H1 (cell line): ENCODE measurements at regions not wholly inside any gene's neighbourhood (a gene's known extent, or its start where the extent isn't known, plus 50 kb on each side); places are given as distances from the start of the nearest gene placed in this dataset.

Experiments used
- ASH2L ChIP-seq: fragments of 200-600, 300-600 bp; sonication (generic); IDR thresholded peaks from one replicate; pipeline ENCODE4 v1.7.1; 2017; ENCODE audit warnings: low read length
- CTCF ChIP-seq, 3 experiments: IDR thresholded peaks; 1 replicate in 2 of 3; 2 replicates in 1 of 3; pipeline versions ENCODE4 v1.5.1 to v1.6.1; 2011; ENCODE audit warnings: low read length in 3 of 3, mild to moderate bottlenecking in 3 of 3, inconsistent platforms in 2 of 3, low read depth in 1 of 3, moderate library complexity in 1 of 3; ENCODE audit not compliant: insufficient read depth in 1 of 3; ENCODE audit errors: control extremely low read depth in 1 of 3
- EGR1 ChIP-seq: IDR thresholded peaks from 2 replicates; pipeline ENCODE4 v1.6.1; 2011; ENCODE audit warnings: low read depth, low read length, borderline replicate concordance
- EP300 ChIP-seq, 2 experiments: IDR thresholded peaks; 1 replicate in 1 of 2; 2 replicates in 1 of 2; pipeline ENCODE4 v1.6.1; 2011 to 2012; ENCODE audit warnings: low read depth in 2 of 2, low read length in 2 of 2, mild to moderate bottlenecking in 2 of 2, borderline replicate concordance in 1 of 2, inconsistent platforms in 1 of 2, moderate library complexity in 1 of 2
- GTF2F1 ChIP-seq: IDR thresholded peaks from 2 replicates; pipeline ENCODE4 v1.6.1; 2012; ENCODE audit warnings: low read depth, low read length, improper control_type of control experiment, borderline replicate concordance
- MAFK ChIP-seq: IDR thresholded peaks from 2 replicates; pipeline ENCODE4 v1.6.1; 2012; ENCODE audit warnings: low read depth, mild to moderate bottlenecking, improper control_type of control experiment, low read length
- MAX ChIP-seq: IDR thresholded peaks from 2 replicates; pipeline ENCODE4 v1.6.1; 2012; ENCODE audit warnings: inconsistent platforms
- POLR2A ChIP-seq, 2 experiments: IDR thresholded peaks; 1 replicate in 1 of 2; 2 replicates in 1 of 2; pipeline ENCODE4 v1.6.1; 2011; ENCODE audit warnings: low read depth in 2 of 2, low read length in 2 of 2, mild to moderate bottlenecking in 2 of 2; ENCODE audit errors: control extremely low read depth in 1 of 2
- POLR2AphosphoS5 ChIP-seq: IDR thresholded peaks from 2 replicates; pipeline ENCODE4 v1.6.1; 2011; ENCODE audit warnings: low read depth, low read length
- SUZ12 ChIP-seq: fragments of 200-600 bp; sonication (generic); IDR thresholded peaks from 2 replicates; pipeline ENCODE4 v1.6.1; 2012; ENCODE audit warnings: mild to moderate bottlenecking, inconsistent platforms, low read length, moderate library complexity, mixed read lengths
- TAF1 ChIP-seq: IDR thresholded peaks from 2 replicates; pipeline ENCODE4 v1.6.1; 2011; ENCODE audit warnings: mild to moderate bottlenecking, low read depth, low read length
- TEAD4 ChIP-seq: IDR thresholded peaks from 2 replicates; pipeline ENCODE4 v1.6.1; 2012; ENCODE audit warnings: low read depth, low read length, inconsistent platforms, mixed read lengths

DNA sequence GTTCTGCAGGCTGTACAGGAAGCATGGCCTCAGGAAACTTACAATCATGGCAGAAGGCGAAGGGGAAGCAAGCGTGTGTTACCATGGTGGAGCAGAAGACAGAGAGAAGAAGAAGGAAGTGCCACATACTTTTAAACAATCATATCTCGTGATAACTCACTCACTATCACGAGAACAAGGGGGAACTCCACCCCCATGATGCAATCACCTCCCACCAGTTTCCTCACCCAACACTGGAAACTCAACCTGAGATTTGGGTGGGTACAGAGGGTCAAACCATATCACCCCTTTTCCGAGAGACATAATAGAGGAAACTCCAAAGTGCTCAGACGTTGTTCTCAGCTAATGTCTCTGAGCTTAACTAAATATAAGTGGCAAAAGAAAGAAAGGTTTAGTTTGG lies 186.3 kb upstream of the MME start:
- no peak for TF ChIP-seq POLR2AphosphoS5
- no peak for TF ChIP-seq MAFK
- TF ChIP-seq CTCF (IDR thresholded peaks at IDR 0.05; ENCODE audit: control extremely low read depth in 1 of 3, insufficient read depth in 1 of 3, low read depth in 1 of 3, low read length in 3 of 3) = no peak
- TF ChIP-seq ASH2L = no peak
- no peak for TF ChIP-seq MAX
- TF ChIP-seq EP300 (IDR thresholded peaks at IDR 0.05; ENCODE audit: borderline replicate concordance in 1 of 2, low read depth in 2 of 2, low read length in 2 of 2) = no peak
- no peak for TF ChIP-seq POLR2A (IDR thresholded peaks at IDR 0.05; ENCODE audit: control extremely low read depth in 1 of 2, low read depth in 2 of 2, low read length in 2 of 2)
- no peak for TF ChIP-seq SUZ12
- TF ChIP-seq GTF2F1 = no peak
- TF ChIP-seq TAF1 = no peak
- TF ChIP-seq TEAD4 = no peak
- no peak for TF ChIP-seq EGR1
